Forelimb muscle (tissue), 1 donor: ENCODE measurements at regions not wholly inside any gene's neighbourhood (a gene's known extent, or its start where the extent isn't known, plus 50 kb on each side); places are given as distances from the start of the nearest gene placed in this dataset.
"Not testable (repeated sequence)": the region's sequence is repeated elsewhere in the genome, so short reads cannot be mapped to it uniquely, and the experiment has no call there.

Experiments
- DNase-seq: peaks from one replicate; pipeline ENCODE4 v3.0.0-alpha.2; 2013; ENCODE audit warnings: low read depth

DNA sequence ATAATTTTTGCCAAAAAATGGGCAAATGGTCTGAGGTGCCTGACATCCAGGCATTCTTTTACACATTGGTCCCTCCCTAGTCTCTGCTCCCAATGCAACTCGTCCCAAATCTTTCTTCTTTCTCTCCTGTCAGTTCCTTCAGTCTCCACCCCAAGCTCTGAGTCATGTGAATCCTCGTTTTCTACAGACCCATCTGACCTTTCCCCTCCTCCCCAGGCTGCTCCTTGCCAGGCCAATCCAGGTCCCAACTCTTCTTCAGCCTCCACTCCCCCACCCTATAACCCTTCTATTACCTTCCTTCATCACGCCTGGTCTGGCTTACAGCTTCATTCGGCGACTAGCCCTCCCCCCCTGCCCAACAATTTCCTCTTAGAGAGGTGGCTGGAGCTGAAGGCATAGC lies 55.3 kb downstream of the BBS10 start:
- not testable (repeated sequence) for DNase-seq

DNA sequence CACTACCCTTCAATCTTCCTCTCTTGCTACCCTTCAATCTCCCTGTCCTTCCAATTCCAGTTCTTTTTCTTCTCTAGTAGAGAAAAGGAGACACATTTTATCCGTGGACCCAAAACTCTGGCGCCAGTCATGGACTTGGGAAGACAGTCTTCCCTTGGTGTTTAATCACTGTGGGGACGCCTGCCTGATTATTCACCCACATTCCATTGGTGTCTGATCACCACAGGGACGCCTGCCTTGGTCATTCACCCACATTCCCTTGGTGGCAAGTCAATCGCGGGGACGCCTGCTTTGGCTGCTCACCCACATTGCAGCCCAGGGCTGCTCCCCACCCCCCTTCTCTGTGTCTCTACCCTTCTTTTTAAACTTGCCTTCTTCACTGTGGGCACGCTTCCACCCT lies 55.9 kb downstream of the BBS10 start:
- DNase-seq, result not testable (repeated sequence)

DNA sequence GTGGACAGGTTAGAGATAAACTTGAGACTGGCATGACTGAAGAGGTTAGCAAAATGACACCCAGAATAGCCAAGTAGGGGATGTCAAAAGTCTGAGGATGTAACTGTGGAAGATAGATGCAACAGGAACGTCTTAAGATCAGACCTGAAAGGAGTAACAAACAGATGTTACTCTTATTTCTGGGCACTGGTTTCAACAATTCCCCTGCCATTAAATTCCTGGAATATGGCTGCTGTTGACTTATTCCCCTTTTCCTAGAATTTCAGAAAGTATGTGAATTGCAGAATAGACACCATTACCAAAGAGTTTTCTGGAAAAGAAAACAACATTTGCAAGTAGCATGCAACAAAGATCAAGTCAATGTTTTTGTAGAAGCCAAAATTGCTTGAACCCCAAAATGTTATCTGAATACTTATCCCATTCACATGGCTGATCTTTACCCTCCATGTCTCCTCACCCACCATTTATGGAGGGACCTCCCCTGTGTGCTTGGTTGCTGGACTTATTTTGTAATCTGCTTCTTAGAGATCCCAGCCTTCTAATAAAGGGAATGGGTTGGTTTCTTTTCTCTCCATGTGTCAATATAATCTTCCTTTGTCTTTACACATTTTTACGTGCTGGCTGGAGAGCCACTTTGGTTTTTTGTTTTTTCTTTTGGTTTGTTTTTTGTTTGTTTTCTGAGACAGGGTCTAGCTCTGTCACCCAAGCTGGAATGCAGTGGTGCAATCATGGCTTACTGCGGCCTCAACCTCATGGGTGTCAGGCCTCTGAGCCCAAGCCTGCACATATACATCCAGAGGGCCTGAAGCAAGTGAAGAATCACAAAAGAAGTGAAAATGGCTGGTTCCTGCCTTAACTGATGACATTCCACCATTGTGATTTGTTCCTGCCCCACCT lies 57.0 kb downstream of the BBS10 start:
- peak; percentile 68 for DNase-seq

GRCh38 chr12:76288218-76288617 lies 60.0 kb downstream of the BBS10 start:
- DNase-seq, result no peak

DNA sequence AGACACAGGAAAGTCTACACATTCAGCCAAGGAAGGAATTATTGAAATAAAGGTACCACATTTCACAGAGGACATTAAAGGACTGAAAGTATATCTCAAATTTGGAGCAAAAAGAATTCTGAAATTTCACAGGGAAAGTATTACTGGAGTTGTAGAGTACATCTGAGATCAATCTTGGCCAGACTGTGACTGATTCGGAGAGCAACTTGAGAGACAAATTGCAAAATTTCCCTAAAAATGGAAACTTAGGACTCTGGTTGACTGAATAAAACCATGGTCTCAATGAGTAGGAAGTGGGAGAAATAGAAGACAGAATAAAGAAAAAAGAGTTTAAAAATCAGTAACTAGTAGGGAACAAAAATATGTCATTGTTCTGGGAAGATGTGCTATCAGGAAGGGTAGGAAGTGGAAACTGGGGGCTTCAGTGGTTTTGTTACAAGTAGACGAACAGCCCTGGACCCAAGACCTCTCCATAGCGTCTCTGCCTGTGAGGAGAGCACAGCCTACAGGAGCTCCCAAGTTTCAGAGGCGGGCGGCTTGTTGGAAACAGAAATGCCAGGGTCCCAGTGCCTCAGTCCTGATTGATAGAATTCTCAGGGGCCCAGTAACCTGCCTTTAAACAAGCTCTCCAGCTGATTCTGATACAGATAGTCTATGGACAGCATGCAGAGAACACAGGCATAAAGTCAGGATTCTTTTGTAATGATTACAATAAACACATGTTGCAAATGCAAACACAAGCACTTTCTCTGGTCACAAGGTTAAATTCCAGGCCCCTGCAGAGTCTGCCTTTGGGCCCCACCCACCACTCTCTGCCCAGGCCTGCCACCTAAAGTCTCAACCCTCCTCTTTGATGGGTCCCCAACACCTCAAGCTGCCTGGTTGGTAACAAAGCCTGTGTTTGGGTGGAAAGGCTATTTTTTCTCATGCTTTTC lies 63.1 kb downstream of the BBS10 start:
- no peak for DNase-seq

- DNase-seq, result no peak
These were observed 65.5 kb downstream of the BBS10 start for GRCh38 chr12:76282744-76283143.

- no peak for DNase-seq
These were observed 70.7 kb downstream of the BBS10 start for GRCh38 chr12:76277480-76277879.

DNA sequence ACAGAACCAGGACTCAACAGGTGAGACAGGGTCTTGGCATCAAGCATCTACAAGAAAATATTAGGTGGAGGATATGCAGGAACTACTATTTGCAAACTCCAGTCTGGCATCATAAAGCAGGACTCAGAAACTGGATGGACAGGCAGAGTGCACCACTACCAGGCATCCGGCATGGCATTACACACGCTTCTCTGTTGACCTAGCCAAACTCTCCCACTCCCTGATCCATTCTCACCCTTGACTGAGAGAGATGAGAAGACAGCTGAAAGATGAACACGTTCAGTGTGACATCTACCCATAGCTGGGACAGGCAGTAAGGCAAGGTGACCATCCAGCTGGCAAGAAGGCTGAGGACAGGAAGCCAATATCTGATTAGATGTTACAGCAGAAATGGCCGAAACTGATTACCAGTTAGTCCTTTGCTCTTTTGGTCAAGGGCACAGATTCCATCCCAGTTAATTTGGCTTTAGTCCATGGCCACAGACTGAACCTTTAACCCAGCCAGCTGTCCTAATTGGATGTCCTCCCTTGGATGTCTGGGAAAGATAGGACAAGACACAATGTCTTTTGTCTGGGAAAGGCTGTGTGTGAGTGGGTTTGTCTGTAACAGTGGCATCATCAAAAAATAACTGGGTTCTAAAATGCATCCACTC lies 71.6 kb downstream of the BBS10 start:
- no peak for DNase-seq

DNA sequence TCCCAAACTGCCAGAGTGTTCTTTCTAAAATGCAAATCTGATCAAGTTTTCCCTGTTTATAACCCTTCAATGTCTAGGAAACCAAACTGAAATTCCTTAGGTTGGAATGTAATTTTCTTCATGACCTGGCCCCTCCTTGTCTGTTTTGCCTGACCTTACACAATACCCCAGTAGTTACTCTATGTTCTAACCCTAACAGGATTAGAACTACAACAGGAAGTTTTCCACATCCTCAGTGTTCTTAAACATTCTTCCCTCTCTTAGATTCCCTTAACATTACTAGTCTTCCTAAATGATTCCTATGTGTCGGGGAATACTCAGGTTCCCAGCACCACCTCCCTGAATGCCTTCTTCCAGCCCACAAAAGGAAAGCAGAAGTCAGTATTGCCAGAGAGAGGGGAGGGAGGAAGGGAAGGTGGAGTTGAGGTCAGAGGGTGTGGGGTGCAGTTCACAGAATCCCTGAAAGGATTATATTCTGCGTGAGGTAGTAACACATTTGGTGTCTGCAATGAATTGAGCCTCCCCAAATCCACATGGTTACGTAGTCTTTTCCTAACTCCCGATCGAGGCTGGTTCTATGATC lies 72.6 kb downstream of the BBS10 start:
- no peak for DNase-seq

DNA sequence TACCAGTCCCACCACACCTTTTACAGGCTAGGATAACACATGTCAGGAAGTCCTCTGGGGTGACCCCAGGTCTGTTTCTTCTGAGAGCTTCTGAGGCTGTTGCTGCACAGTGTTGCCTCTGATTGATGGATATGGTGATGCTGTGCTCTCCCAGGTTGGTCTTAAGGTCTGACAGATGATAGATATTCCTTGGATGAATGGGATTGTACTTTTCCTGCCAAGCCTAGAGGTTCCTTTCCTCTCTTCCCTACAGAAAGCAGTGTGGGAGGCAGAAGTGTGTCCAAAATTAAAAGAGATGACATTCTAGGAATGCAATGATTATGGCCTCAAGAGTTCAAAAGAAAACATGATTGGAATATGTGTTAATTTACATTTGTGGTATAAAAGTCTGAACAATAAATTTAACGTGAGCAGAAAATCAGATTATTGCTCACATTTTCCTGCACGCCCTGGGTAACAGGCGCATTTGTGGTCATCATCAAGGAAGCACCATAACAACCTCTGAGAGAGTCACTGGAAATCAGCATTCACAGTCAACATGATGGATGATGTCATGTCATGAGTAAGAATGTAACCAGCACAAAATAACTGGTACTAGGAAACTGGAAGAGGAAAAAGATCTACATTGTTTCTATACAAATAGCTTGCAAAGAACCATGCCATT lies 73.7 kb downstream of the BBS10 start:
- DNase-seq, result no peak

DNA sequence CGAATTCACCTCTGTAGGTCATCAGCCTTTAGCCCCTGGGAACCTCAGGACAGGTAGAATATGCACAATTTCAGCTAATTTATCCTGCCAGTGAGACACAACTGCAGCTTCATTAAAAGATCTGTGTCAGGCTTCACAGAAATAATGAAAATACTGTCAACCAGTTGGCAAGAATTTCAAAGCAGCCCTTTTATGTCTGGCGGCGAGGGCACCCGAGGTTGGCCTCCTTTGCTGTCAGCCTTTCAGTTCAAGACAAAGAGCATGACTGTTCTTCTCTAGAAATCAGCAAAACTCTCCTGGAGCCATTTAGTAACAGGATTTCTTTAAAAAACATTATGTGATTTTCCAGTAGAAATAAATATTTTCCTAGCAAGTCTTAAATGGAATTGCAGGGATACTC lies 75.9 kb downstream of the BBS10 start:
- DNase-seq, result no peak

GRCh38 chr12:76270657-76271358 lies 77.4 kb downstream of the BBS10 start:
- no peak for DNase-seq

DNA sequence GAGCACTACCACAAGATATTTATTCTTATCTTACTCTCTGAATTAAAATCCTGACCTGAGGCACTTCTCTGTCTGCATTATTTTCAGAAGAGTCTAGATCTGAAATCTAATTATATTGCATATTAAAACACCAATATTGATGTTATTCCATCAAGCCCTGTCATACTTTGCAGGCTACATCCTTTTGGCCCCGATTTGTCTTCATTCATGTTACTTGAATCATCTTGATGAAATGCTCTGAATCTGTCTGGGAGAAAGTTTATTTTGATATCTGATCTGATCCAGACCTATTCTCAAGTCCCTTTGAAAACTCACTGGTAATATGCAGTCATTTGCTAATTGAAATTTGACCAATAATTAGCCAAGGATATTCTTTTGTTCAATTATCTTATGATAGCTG lies 79.9 kb downstream of the BBS10 start:
- no peak for DNase-seq

DNA sequence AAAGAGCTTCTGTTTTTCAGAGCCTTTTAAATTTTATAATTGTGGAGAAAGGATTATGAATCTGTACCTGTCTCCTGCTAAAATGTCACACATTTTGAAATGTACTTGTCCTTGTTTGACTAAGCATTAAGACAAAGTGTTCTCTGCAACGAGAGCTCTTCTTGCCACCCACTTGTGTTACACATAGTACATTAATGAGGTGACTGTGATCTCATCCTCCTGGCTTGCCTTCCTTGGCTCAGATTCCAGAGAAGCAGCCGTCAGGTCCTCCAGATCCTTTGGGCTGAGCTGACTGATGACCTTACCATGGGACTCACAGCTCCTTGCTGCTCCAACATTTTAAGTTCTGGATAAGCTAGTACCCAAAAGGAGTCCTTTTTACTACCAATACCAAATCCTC lies 81.4 kb downstream of the BBS10 start:
- peak; percentile 40 for DNase-seq

- no peak for DNase-seq
These were observed 82.6 kb downstream of the BBS10 start for GRCh38 chr12:76265424-76266180.

GRCh38 chr12:76264611-76265012 lies 83.6 kb downstream of the BBS10 start:
- peak; percentile 75 for DNase-seq

- DNase-seq, result no peak
These were observed 84.5 kb downstream of the BBS10 start for GRCh38 chr12:76263696-76264095.

DNA sequence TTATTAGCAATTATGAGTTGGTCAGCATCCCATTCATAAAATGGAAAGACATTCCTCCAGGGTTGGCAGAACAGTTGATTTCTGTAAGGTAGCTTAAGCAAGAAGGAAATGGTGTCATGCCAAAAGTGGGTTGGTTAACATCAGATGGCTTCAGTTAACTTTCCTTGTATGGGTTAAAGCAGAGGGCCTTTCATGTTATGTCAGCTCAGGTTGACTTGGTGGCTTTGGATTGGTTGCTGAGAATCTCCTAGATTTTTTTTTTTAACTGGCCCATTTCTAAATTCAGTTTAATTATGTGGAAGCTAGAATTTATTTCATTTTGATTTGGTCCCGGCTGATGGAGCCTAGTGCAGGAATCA lies 87.8 kb downstream of the BBS10 start:
- DNase-seq, result no peak

GRCh38 chr12:76259660-76260389 lies 88.4 kb downstream of the BBS10 start:
- DNase-seq, result no peak
